GM10266 (cell line): ENCODE measurements at regions not wholly inside any gene's neighbourhood (a gene's known extent, or its start where the extent isn't known, plus 50 kb on each side); places are given as distances from the start of the nearest gene placed in this dataset.
"Not testable (repeated sequence)": the region's sequence is repeated elsewhere in the genome, so short reads cannot be mapped to it uniquely, and the experiment has no call there.

Experiments used
- DNase-seq: peaks from one replicate; pipeline ENCODE4 v3.0.0; 2012; ENCODE audit errors: extremely low spot score
- TF ChIP-seq, protein P1 (sequence below): IDR thresholded peaks from 2 replicates; pipeline ENCODE4 v1.5.1; 2012; ENCODE audit warnings: mild to moderate bottlenecking, low read depth; ENCODE audit not compliant: control insufficient read depth, insufficient read depth; ENCODE audit errors: missing control alignments

DNA sequence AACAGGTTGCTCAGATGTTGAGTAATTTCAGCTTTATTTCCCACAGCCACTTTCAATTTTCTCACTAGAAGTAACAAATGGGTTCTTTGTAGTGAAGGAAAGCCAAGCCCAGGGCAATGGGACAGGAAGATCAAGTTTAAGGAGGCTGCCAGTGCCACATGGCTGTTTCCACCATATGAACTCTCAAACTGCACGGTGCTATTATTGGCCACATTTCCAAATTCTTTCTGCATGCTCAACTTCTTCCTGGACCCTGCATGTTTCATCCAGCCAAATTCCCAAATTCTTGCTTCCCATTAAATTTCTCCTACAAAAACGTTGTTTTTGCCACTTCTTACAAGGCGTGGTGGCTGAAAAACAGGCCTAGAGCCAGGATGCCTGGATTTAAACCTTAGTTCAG is 193.3 kb upstream of the SPHKAP start:
- no peak for DNase-seq
- TF ChIP-seq, protein P1, sequence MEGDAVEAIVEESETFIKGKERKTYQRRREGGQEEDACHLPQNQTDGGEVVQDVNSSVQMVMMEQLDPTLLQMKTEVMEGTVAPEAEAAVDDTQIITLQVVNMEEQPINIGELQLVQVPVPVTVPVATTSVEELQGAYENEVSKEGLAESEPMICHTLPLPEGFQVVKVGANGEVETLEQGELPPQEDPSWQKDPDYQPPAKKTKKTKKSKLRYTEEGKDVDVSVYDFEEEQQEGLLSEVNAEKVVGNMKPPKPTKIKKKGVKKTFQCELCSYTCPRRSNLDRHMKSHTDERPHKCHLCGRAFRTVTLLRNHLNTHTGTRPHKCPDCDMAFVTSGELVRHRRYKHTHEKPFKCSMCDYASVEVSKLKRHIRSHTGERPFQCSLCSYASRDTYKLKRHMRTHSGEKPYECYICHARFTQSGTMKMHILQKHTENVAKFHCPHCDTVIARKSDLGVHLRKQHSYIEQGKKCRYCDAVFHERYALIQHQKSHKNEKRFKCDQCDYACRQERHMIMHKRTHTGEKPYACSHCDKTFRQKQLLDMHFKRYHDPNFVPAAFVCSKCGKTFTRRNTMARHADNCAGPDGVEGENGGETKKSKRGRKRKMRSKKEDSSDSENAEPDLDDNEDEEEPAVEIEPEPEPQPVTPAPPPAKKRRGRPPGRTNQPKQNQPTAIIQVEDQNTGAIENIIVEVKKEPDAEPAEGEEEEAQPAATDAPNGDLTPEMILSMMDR = no peak

DNA sequence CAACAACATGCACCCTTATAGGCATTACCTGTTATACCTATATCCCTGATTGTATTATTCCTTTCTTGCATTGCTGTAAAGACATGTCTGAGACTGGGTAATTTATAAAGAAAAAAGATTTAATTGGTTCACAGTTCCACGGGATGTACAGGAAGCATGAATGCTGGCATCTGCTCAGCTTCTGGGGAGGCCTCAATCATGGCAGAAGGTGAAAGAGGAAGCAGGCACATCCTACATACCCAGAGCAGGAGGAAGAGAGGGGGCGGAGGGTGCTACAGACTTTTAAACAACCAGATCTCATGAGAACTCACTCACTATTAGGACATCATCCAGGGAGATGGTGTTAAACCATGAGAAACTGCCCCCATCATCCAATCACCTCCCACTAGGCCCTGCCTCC is 191.7 kb upstream of the SPHKAP start:
- TF ChIP-seq, protein P1 = no peak
- no peak for DNase-seq

DNA sequence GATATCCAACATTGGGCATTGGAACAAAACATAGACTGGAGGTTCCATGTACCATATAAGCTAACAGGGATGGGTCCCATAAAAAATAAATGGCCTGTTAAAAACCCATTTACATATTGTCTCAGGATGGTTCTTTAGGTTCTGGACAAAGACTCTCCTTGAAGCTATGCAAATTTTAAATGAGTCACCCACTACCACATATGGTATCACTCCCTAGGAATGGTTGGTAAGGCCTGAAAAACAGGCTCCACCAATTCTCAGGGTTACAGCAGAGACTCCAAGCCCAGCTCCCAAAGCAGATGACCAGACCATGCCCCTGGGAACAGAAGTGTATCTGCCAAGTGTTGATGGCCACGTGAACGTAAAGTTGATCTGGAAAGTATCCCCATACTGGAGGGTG is 190.7 kb upstream of the SPHKAP start:
- DNase-seq = no peak
- TF ChIP-seq, protein P1 = no peak

DNA sequence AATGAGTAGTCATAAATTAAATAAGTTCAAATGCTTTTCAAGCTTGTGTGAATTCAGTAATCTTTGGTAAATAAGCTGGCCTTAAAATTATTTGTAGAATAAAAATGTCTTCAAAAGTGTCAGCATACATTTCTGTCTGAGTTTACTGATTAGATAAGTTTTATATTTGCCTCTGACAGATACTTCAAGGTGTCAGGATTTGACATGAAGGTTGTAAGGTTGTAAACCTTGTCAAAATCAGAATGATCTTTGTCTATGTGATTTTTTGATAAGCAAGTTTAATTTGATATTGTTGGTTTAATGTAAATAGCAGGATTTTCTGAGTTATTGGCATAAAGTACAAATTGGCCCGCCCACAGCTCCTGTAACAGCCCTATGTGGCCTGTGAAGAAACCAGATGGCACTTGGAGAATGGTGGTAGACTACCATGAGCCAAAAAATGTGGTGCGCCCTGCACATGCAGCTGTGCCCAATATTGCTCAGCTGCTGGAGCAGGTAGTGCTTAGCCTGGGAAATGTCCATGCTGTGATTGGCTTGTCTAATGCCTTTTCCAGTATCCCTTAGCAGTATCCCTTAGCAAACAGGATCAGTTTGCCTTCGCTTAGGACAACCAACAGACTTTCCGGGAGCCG is 188.0 kb upstream of the SPHKAP start:
- no peak for DNase-seq
- TF ChIP-seq, protein P1 = no peak

DNA sequence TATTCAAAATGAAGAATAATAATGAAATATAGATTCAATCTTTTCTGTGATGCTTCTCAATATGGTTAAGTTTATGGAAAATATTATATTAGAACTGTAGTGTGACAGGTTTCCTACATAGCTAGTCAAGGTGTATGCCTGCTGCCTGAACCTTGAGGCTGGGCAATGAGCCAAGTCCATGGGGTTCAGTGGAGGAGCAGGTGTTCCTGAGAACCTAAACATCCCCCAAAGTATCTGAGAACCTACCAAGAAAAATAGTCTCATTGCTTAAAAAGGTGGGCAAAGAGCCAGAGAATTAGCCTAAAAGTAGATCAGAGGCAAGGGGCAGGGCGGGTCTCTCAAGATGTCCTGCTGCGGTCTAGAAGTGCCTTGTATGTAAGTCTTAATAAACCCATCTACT is 185.9 kb upstream of the SPHKAP start:
- TF ChIP-seq, protein P1 = no peak
- DNase-seq = no peak

DNA sequence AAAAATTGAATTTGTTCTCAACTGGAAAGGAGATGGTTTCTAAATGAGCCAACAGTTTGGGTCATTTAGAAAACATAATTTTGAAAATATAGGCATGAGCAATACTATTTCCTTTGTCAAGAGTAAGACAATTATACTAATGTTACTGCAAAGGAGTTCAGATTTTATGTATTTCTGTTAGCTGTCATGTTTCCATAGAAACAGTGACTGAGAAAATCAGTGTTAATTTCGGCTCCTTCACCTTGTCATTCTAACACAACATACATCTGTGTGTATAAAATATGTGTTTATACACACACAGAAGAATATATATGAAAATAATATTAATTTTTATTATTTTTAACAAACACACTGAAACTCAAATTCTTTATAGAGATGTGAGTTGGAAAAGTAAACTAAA is 178.0 kb upstream of the SPHKAP start:
- no peak for DNase-seq
- TF ChIP-seq, protein P1 = no peak

DNA sequence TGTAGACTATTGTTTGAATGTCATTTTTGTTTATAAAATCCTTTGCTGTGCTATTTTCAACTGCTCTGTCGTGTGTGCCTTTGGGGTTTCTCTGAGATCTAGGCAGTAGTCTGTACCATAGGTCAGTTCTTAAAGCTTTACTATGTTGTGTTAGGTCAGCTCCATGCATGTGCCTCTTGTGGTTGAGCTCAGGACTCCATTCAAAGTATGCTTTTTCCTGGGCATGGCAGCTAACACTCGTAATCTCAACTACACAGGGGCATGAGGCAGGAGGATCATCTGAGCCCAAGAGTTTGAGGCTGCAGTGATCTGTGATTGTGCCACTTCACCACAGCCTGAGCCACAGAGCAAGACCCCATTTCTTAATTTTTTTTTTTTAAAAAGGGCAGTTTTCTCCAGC is 174.4 kb upstream of the SPHKAP start:
- TF ChIP-seq, protein P1 = no peak
- DNase-seq = no peak

DNA sequence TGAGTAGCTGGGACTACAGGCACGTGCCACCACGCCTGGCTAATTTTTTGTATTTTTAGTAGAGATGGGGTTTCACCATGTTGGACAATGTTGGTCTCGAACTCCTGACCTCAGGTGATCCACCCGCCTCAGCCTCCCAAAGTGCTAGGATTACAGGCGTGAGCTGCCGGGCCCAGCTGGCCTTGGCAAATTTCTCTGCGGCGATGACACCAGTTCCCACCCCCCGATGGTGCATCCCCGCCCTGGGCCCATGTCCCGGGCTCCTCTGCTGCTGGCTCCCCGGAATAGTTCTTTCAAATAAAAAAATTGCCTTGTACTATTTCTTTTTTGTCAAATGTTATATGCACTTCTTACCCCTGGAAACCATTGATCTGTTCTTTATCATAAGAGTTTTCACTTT is 171.5 kb upstream of the SPHKAP start:
- not testable (repeated sequence) for DNase-seq
